ENCODE measurements at regions not wholly inside any gene's neighbourhood (a gene's known extent, or its start where the extent isn't known, plus 50 kb on each side); places are given as distances from the start of the nearest gene placed in this dataset.

DNA sequence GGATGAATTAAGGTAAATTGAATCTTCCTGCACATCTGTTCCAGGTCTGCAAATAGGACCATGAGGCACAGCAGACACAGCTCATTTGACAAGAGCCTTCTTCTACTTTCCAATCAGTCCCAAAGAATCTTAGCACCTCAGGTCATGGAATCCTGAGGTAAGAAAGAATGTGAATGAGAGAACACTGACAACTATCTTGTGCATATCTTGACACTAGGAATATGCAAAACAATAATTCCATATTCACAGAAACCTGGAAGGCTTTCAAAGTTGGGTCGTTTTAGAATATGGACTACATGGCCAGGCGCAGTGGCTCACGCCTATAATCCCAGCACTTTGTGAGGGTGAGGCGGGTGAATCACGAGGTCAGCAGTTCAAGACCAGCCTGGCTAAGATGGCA is 1009.4 kb upstream of the GOT2 start:
- TF ChIP-seq, protein P1, sequence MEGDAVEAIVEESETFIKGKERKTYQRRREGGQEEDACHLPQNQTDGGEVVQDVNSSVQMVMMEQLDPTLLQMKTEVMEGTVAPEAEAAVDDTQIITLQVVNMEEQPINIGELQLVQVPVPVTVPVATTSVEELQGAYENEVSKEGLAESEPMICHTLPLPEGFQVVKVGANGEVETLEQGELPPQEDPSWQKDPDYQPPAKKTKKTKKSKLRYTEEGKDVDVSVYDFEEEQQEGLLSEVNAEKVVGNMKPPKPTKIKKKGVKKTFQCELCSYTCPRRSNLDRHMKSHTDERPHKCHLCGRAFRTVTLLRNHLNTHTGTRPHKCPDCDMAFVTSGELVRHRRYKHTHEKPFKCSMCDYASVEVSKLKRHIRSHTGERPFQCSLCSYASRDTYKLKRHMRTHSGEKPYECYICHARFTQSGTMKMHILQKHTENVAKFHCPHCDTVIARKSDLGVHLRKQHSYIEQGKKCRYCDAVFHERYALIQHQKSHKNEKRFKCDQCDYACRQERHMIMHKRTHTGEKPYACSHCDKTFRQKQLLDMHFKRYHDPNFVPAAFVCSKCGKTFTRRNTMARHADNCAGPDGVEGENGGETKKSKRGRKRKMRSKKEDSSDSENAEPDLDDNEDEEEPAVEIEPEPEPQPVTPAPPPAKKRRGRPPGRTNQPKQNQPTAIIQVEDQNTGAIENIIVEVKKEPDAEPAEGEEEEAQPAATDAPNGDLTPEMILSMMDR (IDR thresholded peaks at IDR 0.05), result no peak
- TF ChIP-seq POLR2AphosphoS5 (IDR thresholded peaks at IDR 0.05; ENCODE audit: low read depth, low read length), result no peak

All from Panc1 (cell line).